SK-MEL-5 (cell line): ENCODE measurements at regions not wholly inside any gene's neighbourhood (a gene's known extent, or its start where the extent isn't known, plus 50 kb on each side); places are given as distances from the start of the nearest gene placed in this dataset.

ENCODE experiments used
- DNase-seq: peaks from one replicate; pipeline ENCODE4 v3.0.0-alpha.2; 2016; ENCODE audit warnings: low read depth, low spot score
- in situ Hi-C: cut with HindIII; loops from 2 replicates; pipeline ENCODE4 v1.10.0; 2016; ENCODE audit warnings: low sequenced_read_pairs, high pct_unique_total_duplicates, low pct_unique_long_range_greater_than_20kb

- in situ Hi-C loops: no loop called here
- no peak for DNase-seq
Observed at GRCh38 chr1:80993154-80993980, 807.4 kb upstream of the ADGRL2 start.

DNA sequence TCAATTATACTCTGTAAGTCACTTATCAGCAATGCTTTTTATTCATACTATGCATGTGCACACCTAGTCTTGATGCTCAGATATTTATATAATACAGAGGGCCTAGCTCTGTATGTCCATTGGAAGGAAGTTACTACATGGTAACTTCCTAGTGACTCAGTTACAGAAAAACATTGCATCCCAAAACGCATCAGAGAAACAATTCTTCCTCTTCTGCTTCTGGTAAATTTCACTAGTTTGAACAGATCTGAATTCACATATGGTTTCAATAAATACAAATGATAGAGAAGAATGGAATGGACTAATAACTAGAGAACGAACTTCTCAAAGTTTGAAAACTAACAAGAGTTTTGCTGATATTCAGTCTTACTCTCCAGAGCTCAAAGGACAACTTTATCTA is 811.3 kb upstream of the ADGRL2 start:
- in situ Hi-C loops: no loop called here
- no peak for DNase-seq

- in situ Hi-C loops: no loop called here
- DNase-seq: no peak
Observed at GRCh38 chr1:80988926-80989325, 811.8 kb upstream of the ADGRL2 start.

GRCh38 chr1:80987824-80988223 is 812.9 kb upstream of the ADGRL2 start:
- in situ Hi-C loops: no loop called here
- no peak for DNase-seq

GRCh38 chr1:80987106-80987505 is 813.6 kb upstream of the ADGRL2 start:
- DNase-seq: no peak
- in situ Hi-C loops: no loop called here

GRCh38 chr1:80982831-80983230 is 817.9 kb upstream of the ADGRL2 start:
- in situ Hi-C loops: no loop called here
- no peak for DNase-seq

DNA sequence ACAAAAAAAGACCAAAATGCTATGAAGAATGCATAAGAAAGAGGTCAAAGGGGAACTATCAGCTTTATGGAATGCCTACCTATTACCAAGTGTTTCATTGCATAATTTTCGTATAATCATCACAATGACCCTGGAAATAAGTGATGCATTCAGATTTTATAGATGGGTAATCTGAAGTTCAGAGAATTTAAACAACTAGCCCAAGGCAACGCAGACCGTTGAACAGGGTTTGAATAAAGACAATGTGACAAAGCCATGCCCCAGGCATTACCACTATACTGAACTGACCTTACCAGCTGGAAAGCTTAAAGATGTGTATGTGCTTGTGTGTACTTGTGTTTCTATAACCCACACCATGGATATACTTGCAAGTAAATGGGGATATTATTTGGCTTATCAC is 827.6 kb upstream of the ADGRL2 start:
- no peak for DNase-seq
- in situ Hi-C loops: no loop called here

GRCh38 chr1:80966266-80966665 is 834.5 kb upstream of the ADGRL2 start:
- in situ Hi-C loops: no loop called here
- no peak for DNase-seq

- DNase-seq: no peak
- in situ Hi-C loops: no loop called here
Observed at GRCh38 chr1:80962564-80962963, 838.2 kb upstream of the ADGRL2 start.

- no peak for DNase-seq
- in situ Hi-C loops: no loop called here
Observed at GRCh38 chr1:80961464-80962190, 839.1 kb upstream of the ADGRL2 start.

- in situ Hi-C loops: no loop called here
- DNase-seq: no peak
Observed at GRCh38 chr1:80933346-80933745, 867.4 kb upstream of the ADGRL2 start.

GRCh38 chr1:80931178-80931577 is 869.6 kb upstream of the ADGRL2 start:
- in situ Hi-C loops: no loop called here

GRCh38 chr1:80929868-80930508 is 870.7 kb upstream of the ADGRL2 start:
- DNase-seq: peak; percentile 5
- in situ Hi-C loops: no loop called here

More at GRCh38 chr1:80931178-80931577, 869.6 kb upstream of the ADGRL2 start:
- DNase-seq: no peak

DNA sequence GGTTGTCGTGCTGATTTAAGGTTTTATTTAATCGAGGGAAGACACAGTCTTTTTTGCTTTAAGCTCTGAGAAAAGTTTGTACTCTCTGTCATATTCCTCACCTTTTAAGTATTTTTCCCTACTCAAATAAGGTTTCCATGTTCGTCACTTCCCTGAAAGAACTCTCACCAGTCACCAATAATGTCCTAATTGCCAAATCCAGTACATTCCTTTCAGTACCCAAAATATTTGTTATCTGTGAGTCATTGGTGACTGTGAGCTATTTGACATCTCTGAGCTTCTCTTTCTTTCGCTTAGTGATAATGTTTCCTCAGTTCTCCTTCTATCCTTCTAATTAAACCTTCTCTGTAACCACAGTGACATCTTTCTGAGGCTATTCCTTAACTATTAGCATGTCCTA is 874.2 kb upstream of the ADGRL2 start:
- in situ Hi-C loops: no loop called here
- no peak for DNase-seq

DNA sequence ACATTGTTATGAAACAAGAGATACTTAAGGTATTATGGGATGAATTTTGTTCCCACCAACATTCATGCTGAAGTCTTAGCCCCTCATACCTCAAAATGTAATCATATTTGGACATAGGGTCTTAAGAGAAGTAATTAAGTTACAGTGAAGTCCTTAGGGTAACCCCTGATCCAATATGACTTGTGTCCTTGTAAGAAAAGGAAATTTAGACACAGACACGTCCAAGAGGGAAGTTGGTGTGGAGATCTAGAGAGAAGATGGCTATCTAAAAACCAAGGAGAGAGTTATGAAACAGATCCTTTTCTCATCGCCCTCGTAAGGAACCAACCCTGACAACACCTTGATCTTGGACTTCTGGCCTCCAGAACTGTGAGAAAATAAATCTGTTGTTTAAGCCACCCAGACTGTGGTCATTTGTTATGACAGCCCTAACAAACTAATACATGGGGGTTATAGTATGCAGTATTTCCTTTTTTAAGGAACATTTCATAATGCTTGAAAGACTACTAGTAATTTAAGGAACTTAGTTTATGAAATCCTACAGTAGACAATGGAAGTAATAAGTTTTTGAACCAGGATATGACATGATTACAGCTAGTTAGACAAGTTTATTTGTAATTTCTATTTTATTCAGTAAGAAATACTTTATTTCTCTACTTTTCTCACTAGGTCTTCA is 875.5 kb upstream of the ADGRL2 start:
- no peak for DNase-seq
- in situ Hi-C loops: no loop called here

DNA sequence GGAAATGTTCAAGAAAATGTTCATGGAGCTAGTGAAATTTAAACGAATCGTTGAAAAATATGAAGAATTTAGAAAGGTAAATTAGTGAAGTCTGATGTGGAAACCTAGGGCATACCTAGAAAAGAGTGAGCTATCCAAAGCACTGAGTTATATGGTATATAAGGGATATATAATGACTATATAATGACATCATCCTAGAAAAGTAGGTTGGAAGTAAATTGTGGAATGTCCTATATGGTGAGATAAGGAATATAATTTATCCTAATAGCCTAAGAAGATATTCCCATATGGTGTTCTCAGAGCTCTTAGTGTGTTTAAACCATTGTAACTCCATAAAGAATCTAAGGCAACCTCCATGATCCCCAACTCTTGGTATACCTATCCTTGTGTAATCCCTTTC is 876.4 kb upstream of the ADGRL2 start:
- DNase-seq: no peak
- in situ Hi-C loops: no loop called here

DNA sequence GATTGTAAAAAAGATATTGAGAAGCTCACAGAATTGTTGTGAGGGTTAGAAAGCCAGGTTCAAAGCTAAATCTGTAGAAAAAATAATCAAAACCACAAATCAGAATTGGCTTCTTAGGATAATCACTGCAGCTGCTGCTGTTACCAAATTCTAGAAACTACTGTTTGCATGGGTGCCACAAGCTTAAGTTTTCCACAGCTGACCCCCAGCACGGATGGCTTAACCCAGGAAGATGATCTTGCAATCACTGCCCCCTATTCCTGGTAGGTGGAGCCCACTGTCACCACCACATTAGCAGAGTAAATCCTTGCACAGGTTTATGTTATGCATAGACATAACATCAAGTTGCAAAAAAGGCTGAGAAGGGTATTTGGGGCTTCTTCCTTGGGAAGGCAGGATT is 877.8 kb upstream of the ADGRL2 start:
- in situ Hi-C loops: no loop called here
- no peak for DNase-seq

GRCh38 chr1:80919426-80919825 is 881.3 kb upstream of the ADGRL2 start:
- in situ Hi-C loops: no loop called here
- DNase-seq: no peak
